Limb (tissue), 2 donors: ENCODE measurements at regions not wholly inside any gene's neighbourhood (a gene's known extent, or its start where the extent isn't known, plus 50 kb on each side); places are given as distances from the start of the nearest gene placed in this dataset.
"Not testable (repeated sequence)": the region's sequence is repeated elsewhere in the genome, so short reads cannot be mapped to it uniquely, and the experiment has no call there.

Experiments used
- DNase-seq, 2 donors: peaks; one replicate each; pipeline ENCODE4 v3.0.0-alpha.2; 2016; ENCODE audit errors: extremely low spot score in 2 of 2

DNA sequence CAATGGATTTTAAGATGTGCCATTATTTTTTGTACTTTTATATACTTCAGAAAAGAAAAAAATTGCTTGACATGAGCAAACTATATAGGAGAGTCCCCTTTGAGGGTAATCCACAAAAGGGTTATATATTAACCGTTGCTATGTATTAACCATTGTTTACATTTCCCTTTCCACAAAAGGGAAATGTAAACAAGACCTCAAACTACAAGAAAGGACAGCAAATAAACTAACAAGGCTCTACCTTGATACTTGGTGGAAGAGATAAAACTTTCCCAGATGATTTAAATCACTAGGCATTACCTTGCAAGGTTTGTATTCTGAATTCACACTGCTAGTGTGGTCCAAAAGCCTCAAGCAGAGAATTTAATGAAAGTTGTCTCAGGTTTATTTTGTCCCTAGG, 616.3 kb upstream of the BCHE start:
- no peak for DNase-seq

- no peak for DNase-seq
These were observed 614.8 kb upstream of the BCHE start for GRCh38 chr3:166451997-166452396.

GRCh38 chr3:166447513-166447912, 610.3 kb upstream of the BCHE start:
- DNase-seq, result no peak

DNA sequence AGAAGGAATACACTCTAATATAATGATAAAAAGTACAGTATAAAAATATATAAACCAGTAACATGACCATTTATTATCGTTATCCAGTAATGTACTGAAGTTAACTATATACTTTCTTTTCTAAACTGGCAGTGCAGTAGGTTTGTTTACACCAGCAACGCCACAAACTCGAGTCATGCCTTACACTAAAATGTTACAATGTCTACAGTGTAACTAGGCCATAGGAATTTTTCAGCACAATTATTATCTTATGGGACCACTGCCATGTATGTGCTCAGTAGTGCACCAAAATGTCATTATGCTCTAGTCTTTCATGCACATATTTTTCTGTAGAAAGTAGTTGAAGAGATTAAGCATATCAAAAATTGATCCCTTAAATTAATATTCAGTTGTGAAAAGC, 609.8 kb upstream of the BCHE start:
- DNase-seq, result no peak

- no peak for DNase-seq
These were observed 609.1 kb upstream of the BCHE start for GRCh38 chr3:166446291-166446690.

DNA sequence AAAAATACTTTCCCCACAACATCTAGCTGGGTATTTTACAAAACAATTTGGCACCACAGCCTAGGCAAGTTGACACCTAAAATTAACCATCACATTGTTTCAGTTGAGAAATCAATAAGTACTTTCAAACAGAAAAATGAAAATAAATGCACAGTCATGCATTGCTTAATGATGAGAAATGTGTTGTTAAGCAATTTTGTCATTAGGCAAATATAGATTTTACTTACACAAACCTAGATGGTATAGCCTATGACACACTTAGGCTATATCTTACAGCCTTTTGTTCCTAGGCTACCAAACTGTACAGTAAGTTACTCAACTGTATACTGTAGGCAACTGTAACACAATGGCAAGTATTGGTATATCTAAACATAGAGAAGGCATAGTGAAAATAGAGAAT, 608.6 kb upstream of the BCHE start:
- DNase-seq, result no peak

DNA sequence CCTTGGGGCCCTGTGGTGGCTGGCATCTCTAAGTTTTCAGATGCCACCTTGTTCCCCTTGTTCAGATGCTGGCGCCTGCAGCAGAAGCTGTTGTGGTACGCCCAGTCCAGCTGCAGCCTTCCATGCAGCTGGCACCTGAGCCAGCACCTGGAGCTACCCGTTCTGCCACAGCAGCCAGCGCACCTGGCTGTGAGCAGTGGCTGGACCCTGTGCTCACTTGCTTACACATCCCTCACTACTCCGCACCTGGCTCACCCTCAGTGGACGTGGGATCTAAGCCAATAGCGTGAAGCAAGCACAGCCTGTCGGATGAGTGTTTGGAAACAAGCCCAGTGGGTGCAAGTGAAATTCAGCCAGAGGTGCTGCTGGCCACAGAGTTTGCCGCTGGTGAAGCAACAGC, 607.5 kb upstream of the BCHE start:
- DNase-seq, result peak in 1 of 2 donors; percentile 28

GRCh38 chr3:166444336-166444735, 607.1 kb upstream of the BCHE start:
- no peak for DNase-seq

GRCh38 chr3:166435469-166436057, 598.3 kb upstream of the BCHE start:
- DNase-seq, result no peak

GRCh38 chr3:166433060-166433459, 595.8 kb upstream of the BCHE start:
- no peak for DNase-seq

GRCh38 chr3:166425900-166426611, 588.8 kb upstream of the BCHE start:
- DNase-seq, result no peak

DNA sequence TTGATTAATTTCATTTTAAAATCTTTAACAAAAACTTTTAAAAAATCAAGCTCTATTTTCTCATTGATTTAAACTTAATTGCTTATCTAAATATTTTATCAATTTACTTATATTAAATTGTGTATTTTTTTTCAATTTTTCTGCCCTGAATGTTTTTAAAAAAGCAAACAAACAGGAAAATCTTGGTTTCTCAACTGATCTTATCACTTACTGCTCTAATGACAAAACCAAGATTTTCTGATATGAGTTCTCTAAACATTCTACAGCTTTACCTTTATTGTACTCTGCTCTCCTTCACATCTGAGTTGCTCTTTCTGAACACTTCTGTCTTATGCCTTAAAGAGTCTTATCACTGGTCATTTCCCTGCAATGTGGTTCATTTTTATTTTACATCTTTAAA, 587.8 kb upstream of the BCHE start:
- no peak for DNase-seq

- DNase-seq, result not testable (repeated sequence)
These were observed 586.7 kb upstream of the BCHE start for GRCh38 chr3:166423824-166424513.

GRCh38 chr3:166422556-166422955, 585.3 kb upstream of the BCHE start:
- no peak for DNase-seq

DNA sequence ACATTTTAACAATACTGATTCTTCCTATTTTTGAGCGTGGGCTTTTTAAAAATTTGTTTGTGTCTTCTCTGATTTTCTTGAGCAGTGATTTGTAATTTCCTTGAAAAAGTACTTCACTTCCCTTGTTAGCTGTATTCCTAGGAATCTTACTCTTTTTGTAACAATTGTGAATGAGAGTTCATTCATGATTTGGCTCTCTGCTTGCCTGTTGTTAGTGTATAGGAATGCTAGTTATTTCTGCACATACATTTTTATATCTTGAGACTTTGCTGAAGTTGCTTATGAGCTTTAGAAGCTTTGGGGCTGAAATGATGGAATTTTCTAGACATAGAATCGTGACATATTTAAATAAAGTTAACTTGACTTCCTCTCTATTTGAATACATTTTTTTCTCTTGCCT, 582.8 kb upstream of the BCHE start:
- no peak for DNase-seq

DNA sequence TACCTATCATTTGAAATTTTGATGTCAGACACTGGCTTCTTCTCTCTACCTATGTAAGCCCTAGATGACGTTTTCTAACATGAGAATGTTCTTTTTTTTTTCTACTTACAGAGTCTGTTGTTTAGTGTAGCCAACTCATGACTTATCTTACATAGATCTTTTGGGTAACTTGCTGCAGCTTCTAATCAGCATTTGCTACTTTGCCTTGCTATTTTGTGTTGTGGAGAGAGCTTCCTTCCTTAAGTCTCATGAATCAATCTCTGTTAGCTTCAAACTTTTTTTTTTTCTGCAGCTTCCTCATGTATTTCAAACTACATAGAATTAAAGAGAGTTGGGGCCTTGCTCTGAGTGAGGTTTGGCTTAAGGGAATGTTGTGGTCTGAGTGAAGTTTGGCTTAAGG, 568.7 kb upstream of the BCHE start:
- DNase-seq, result no peak

DNA sequence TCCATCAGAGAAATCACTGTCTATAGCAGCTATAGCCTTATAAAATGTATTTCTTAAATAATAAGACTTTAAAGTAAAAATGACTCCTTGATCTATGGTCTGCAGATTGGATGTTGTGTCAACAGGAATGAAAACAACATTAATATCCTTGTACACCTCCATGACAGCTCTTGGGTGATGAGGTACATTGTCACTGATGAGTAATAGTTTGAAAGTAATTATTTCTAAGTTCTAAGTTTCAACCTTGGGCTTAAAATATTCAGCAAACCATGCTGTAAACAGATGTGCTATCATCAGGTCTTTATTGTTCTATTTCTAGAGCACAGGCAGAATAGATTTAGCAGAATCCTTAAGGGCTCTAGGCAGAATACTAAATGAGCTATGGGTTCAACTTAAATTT, 568.2 kb upstream of the BCHE start:
- DNase-seq, result no peak

GRCh38 chr3:166390303-166390702, 553.1 kb upstream of the BCHE start:
- DNase-seq, result no peak

GRCh38 chr3:166388321-166388720, 551.1 kb upstream of the BCHE start:
- DNase-seq, result no peak

GRCh38 chr3:166372571-166373106, 535.4 kb upstream of the BCHE start:
- DNase-seq, result no peak

- DNase-seq, result no peak
These were observed 530.8 kb upstream of the BCHE start for GRCh38 chr3:166367947-166368533.

- DNase-seq, result no peak
These were observed 525.5 kb upstream of the BCHE start for GRCh38 chr3:166362698-166363097.
